PC-9 (cell line): ENCODE measurements at regions not wholly inside any gene's neighbourhood (a gene's known extent, or its start where the extent isn't known, plus 50 kb on each side); places are given as distances from the start of the nearest gene placed in this dataset.

ENCODE experiments used
- BruUV-seq: library from RNA; stranded (reverse); fragments of 400-500 nt; replicated peaks from 2 replicates; lab custom pipeline; 2021; lab: Mats Ljungman, UMichigan
- CTCF ChIA-PET: fragments of 300-600 bp; sonication (Branson Sonifier 250); formaldehyde crosslinking; loops from one replicate; lab custom pipeline; 2022; ENCODE audit warnings: antibody characterized with exemption; lab: Charles Lee
- POLR2A ChIA-PET: fragments of 300-600 bp; sonication (Branson Sonifier 250); formaldehyde crosslinking; loops from one replicate; lab custom pipeline; 2022; ENCODE audit warnings: antibody characterized with exemption; ENCODE audit not compliant: unreplicated experiment; lab: Charles Lee
- DNase-seq, 2 experiments: peaks; one replicate each; pipeline versions ENCODE4 v3.0.0 to v3.0.0-alpha.2; 2015 to 2022; ENCODE audit warnings: mixed read lengths in 1 of 2
- H2AFZ ChIP-seq: fragments of 200-600 bp; sonication (generic); 2 replicates; pipeline ENCODE4 v1.8.1; 2017; ENCODE audit warnings: antibody characterized with exemption
- H3F3A ChIP-seq: fragments of 200-600 bp; sonication (generic); 2 replicates; pipeline ENCODE4 v1.8.1; 2017; ENCODE audit warnings: antibody characterized with exemption, mild to moderate bottlenecking, low read depth; ENCODE audit not compliant: insufficient read depth
- H3K27ac ChIP-seq: fragments of 200-600 bp; sonication (generic); 2 replicates; pipeline ENCODE4 v1.6.1; 2016; ENCODE audit warnings: mixed run types
- H3K27me3 ChIP-seq: fragments of 200-600 bp; sonication (generic); 2 replicates; pipeline ENCODE4 v1.6.1; 2016; ENCODE audit warnings: low read depth, mixed run types; ENCODE audit not compliant: insufficient read depth
- H3K36me3 ChIP-seq: fragments of 200-600 bp; sonication (generic); 2 replicates; pipeline ENCODE4 v1.6.1; 2016; ENCODE audit warnings: low read depth, mixed run types
- H3K4me1 ChIP-seq: fragments of 200-600 bp; sonication (generic); replicated peaks from 2 replicates; pipeline ENCODE4 v1.6.1; 2016; ENCODE audit warnings: mixed run types; ENCODE audit not compliant: insufficient read depth
- H3K4me2 ChIP-seq: fragments of 200-600 bp; sonication (generic); 2 replicates; pipeline ENCODE4 v1.6.1; 2017; ENCODE audit warnings: mixed run types
- H3K4me3 ChIP-seq: fragments of 200-600 bp; sonication (generic); 2 replicates; pipeline ENCODE4 v1.6.1; 2016; ENCODE audit warnings: mixed run types
- H3K79me2 ChIP-seq: fragments of 200-600 bp; sonication (generic); 2 replicates; pipeline ENCODE4 v1.6.1; 2017; ENCODE audit warnings: low read depth, mixed run types
- H3K9me2 ChIP-seq: fragments of 200-600 bp; sonication (generic); 2 replicates; pipeline ENCODE4 v1.8.1; 2017; ENCODE audit warnings: mild to moderate bottlenecking; ENCODE audit not compliant: insufficient read depth
- H3K9me3 ChIP-seq: fragments of 200-600 bp; sonication (generic); 2 replicates; pipeline ENCODE4 v1.8.1; 2016; ENCODE audit warnings: low read depth; ENCODE audit not compliant: insufficient read depth
- H4K20me1 ChIP-seq: fragments of 200-600 bp; sonication (generic); 2 replicates; pipeline ENCODE4 v1.8.1; 2017; ENCODE audit not compliant: insufficient read depth
- CTCF ChIP-seq: fragments of 200-600 bp; sonication (generic); conservative IDR thresholded peaks from 2 replicates; pipeline ENCODE4 v1.6.1; 2017; ENCODE audit warnings: mixed run types, antibody characterized with exemption, mild to moderate bottlenecking, moderate library complexity
- EZH2 ChIP-seq: fragments of 200-600 bp; sonication (generic); IDR thresholded peaks from 2 replicates; pipeline ENCODE4 v1.8.0; 2017; ENCODE audit warnings: antibody characterized with exemption, low read depth
- intact Hi-C: fragments of 100-400 bp; cut with micrococcal nuclease; formaldehyde crosslinking; loops from one replicate; pipeline ENCODE4 v1.10.0; 2022; ENCODE audit not compliant: unreplicated experiment

DNA sequence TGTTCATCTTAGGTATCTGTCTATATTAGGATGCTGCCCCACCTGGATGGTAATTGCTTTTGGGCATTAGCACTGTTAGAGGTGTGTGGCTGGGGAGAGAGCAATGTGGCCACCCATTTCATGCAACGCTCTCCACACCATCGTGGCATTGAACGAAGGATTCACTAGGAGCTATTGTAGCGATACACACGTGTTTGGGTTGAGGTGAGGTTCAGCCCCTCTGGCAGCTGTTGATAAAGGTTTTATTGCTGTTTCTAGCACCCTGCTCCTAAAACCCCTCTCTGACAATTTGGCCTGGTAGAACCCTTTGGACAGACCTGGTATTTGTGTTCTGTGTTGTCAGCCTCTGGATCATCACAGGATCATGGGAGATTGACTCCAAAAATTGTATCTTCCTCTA is 280.9 kb downstream of the PRL start:
- ChIA-PET POLR2A (no interaction called here), CTCF (no interaction called here)
- Histone ChIP-seq H3K36me3 (no peaks in the 10 kb centered on the region), H3F3A (no peaks in the 10 kb centered on the region), H3K9me2 (no peaks in the 10 kb centered on the region), H4K20me1 (no peaks in the 10 kb centered on the region), H3K4me3 (no peak overlapping the region), H3K79me2 (no peaks in the 10 kb centered on the region), H3K4me1 (no peaks in the 10 kb centered on the region), H3K27ac (no peak overlapping the region), H3K9me3 (no peaks in the 10 kb centered on the region), H2AFZ (no peak overlapping the region), H3K4me2 (no peak overlapping the region), H3K27me3 (no peaks in the 10 kb centered on the region)
- intact Hi-C loops = no loop called here
- TF ChIP-seq EZH2 (no peak), CTCF (no peak)
- DNase-seq = no peak
- no TSS peak for BruUV-seq

- H3K4me1 ChIP-seq = no peaks in the 10 kb centered on the region
- H3K27me3 ChIP-seq = no peaks in the 10 kb centered on the region
- H3K4me2 ChIP-seq = no peak overlapping the region
- H3K9me2 ChIP-seq = no peaks in the 10 kb centered on the region
- H3K36me3 ChIP-seq = no peaks in the 10 kb centered on the region
- no peak overlapping the region for H2AFZ ChIP-seq
- H3K9me3 ChIP-seq = no peaks in the 10 kb centered on the region
- intact Hi-C loops = no loop called here
- no peak for DNase-seq
- H3K79me2 ChIP-seq = no peaks in the 10 kb centered on the region
- no peaks in the 10 kb centered on the region for H3F3A ChIP-seq
- no peak overlapping the region for H3K27ac ChIP-seq
- BruUV-seq = no TSS peak
- H4K20me1 ChIP-seq = no peaks in the 10 kb centered on the region
- ChIA-PET CTCF (no interaction called here), POLR2A (no interaction called here)
- H3K4me3 ChIP-seq = no peak overlapping the region
- no peak for TF ChIP-seq EZH2
- TF ChIP-seq CTCF = no peak
Observed at GRCh38 chr6:22017272-22017671, 279.6 kb downstream of the PRL start.

DNA sequence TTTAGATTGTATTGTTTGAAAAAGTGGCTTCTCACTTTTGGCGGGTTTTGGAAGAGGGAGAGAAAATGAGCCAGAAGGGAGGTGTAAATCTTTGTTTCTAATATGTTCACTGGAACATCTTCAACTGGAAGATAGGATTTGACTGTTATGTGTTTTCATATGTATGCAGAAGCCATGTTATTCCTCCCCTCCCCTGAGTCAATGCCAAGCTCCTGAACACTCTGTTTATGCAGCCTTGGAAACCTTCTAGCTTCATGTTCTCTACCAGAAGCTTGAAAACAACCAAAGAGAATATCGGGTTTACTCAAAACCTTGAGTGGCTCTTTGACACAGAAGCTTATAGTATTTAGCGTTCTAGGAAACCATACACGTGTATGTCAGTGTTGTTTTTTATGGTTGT is 279.1 kb downstream of the PRL start:
- Histone ChIP-seq H3F3A (no peaks in the 10 kb centered on the region), H4K20me1 (no peaks in the 10 kb centered on the region), H3K27me3 (no peaks in the 10 kb centered on the region), H3K27ac (no peak overlapping the region), H2AFZ (no peak overlapping the region), H3K79me2 (no peaks in the 10 kb centered on the region), H3K4me3 (no peak overlapping the region), H3K36me3 (no peaks in the 10 kb centered on the region), H3K9me3 (no peaks in the 10 kb centered on the region), H3K4me1 (no peaks in the 10 kb centered on the region), H3K9me2 (no peaks in the 10 kb centered on the region), H3K4me2 (no peak overlapping the region)
- no TSS peak for BruUV-seq
- no peak for DNase-seq
- intact Hi-C loops = no loop called here
- ChIA-PET CTCF (no interaction called here), POLR2A (no interaction called here)
- TF ChIP-seq EZH2 = no peak
- no peak for TF ChIP-seq CTCF
